Lower lobe of right lung (tissue), 2 donors: ENCODE measurements at regions not wholly inside any gene's neighbourhood (a gene's known extent, or its start where the extent isn't known, plus 50 kb on each side); places are given as distances from the start of the nearest gene placed in this dataset.

ENCODE experiments used
- ATAC-seq, 2 donors: fragments of 200-7000 bp; cut with Tn5 transposase; one replicate each; pipeline ENCODE4 v1.9.1; 2020 to 2022; ENCODE audit warnings: mild to moderate bottlenecking in 2 of 2, moderate library complexity in 2 of 2
- DNase-seq: peaks from one replicate; pipeline ENCODE4 v3.0.0-alpha.2; 2020
- H3K27ac ChIP-seq: fragments of 200-600 bp; one replicate; pipeline ENCODE4 v1.8.0; 2022
- H3K27me3 ChIP-seq: fragments of 200-600 bp; one replicate; pipeline ENCODE4 v1.8.0; 2022; ENCODE audit warnings: low read depth
- H3K36me3 ChIP-seq: fragments of 200-600 bp; one replicate; pipeline ENCODE4 v1.8.0; 2022; ENCODE audit warnings: mild to moderate bottlenecking
- H3K4me1 ChIP-seq: fragments of 200-600 bp; one replicate; pipeline ENCODE4 v1.8.0; 2022
- H3K4me3 ChIP-seq: fragments of 200-600 bp; one replicate; pipeline ENCODE4 v1.8.0; 2022; ENCODE audit warnings: mild to moderate bottlenecking
- H3K9me3 ChIP-seq: fragments of 200-600 bp; one replicate; pipeline ENCODE4 v1.8.0; 2022
- intact Hi-C: fragments of 100-400 bp; cut with DNase I; formaldehyde crosslinking; loops from one replicate; pipeline ENCODE4 v1.11.0; 2022
- TF ChIP-seq, protein P1 (sequence below): fragments of 200-600 bp; IDR thresholded peaks from one replicate; pipeline ENCODE4 v1.8.0; 2022; ENCODE audit warnings: antibody characterized with exemption, mild to moderate bottlenecking
- donor health status: DM: no; HTN: yes; CAD: no; lungs with severe emphysema.

DNA sequence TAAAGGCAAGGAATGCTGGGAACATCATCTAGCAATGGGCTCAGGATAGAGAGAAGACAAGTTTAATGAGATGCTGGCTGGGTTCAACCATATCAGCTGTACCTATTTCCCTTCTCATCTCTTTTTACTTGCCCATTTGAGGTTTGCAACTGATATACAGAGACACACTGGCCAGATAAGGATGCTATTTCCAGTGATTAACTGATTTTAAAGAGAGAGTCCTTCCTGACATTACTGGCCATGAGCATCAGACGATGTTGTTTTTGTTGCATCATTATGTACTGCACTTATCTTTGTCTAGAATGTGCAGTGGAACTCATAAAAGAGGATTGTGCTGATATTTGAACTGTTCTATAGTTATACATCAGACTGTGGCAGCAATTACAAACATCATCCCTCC is 252.7 kb downstream of the BTBD3 start:
- DNase-seq: no peak
- no peak for ATAC-seq

GRCh38 chr20:12171923-12172524 is 254.3 kb downstream of the BTBD3 start:
- Histone ChIP-seq H3K4me1 (no peaks in the 10 kb centered on the region), H3K9me3 (peaks cover 9% of the 10 kb centered on the region), H3K36me3 (no peaks in the 10 kb centered on the region), H3K27me3 (no peaks in the 10 kb centered on the region), H3K4me3 (no peak overlapping the region), H3K27ac (no peak overlapping the region)
- no peak for ATAC-seq
- intact Hi-C loops: no loop called here
- TF ChIP-seq, protein P1, sequence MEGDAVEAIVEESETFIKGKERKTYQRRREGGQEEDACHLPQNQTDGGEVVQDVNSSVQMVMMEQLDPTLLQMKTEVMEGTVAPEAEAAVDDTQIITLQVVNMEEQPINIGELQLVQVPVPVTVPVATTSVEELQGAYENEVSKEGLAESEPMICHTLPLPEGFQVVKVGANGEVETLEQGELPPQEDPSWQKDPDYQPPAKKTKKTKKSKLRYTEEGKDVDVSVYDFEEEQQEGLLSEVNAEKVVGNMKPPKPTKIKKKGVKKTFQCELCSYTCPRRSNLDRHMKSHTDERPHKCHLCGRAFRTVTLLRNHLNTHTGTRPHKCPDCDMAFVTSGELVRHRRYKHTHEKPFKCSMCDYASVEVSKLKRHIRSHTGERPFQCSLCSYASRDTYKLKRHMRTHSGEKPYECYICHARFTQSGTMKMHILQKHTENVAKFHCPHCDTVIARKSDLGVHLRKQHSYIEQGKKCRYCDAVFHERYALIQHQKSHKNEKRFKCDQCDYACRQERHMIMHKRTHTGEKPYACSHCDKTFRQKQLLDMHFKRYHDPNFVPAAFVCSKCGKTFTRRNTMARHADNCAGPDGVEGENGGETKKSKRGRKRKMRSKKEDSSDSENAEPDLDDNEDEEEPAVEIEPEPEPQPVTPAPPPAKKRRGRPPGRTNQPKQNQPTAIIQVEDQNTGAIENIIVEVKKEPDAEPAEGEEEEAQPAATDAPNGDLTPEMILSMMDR: no peak
- no peak for DNase-seq

More for the DNA sequence above, 252.7 kb downstream of the BTBD3 start:
- Histone ChIP-seq H3K36me3 (no peaks in the 10 kb centered on the region), H3K4me1 (peaks cover 4% of the 10 kb centered on the region), H3K27me3 (no peaks in the 10 kb centered on the region), H3K9me3 (peaks cover 9% of the 10 kb centered on the region), H3K4me3 (no peak overlapping the region), H3K27ac (no peak overlapping the region)
- TF ChIP-seq, protein P1: no peak
- intact Hi-C loops: no loop called here

DNA sequence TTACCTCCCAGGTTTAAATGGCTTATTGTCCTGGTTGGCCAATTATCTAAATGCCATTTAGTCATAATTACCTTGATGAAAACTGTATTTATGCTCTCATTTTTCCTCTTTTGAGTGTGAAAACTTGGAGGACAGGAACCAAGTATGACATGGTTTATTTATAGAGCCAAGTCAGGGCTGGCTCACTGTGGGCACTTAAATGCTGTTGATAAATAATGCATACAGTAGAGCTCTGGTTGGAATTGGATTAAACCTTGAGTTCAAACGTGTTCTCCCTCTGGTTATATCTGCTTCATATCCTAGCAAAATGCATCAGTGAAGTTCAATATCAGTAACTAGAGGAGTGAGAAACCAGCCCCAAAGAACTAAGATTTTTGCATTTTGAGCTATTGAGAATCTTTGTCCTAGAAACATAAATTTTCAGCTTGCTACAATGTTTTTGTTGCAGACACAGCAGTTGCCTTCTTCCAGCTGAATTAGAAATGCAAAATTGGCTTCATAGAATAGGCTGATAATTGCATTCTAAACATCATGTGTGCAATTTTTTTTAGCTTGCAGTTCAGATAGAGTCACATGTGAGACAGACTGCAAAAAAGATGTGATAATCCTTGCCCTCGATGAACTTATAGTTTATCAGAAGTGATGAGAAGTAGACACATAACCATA is 255.8 kb downstream of the BTBD3 start:
- H3K9me3 ChIP-seq: peaks cover 5% of the 10 kb centered on the region
- H3K27me3 ChIP-seq: no peaks in the 10 kb centered on the region
- H3K4me1 ChIP-seq: no peaks in the 10 kb centered on the region
- TF ChIP-seq, protein P1: no peak
- H3K36me3 ChIP-seq: no peaks in the 10 kb centered on the region
- intact Hi-C loops: no loop called here
- DNase-seq (no peak), ATAC-seq (no peak)
- H3K4me3 ChIP-seq: no peak overlapping the region
- no peak overlapping the region for H3K27ac ChIP-seq

DNA sequence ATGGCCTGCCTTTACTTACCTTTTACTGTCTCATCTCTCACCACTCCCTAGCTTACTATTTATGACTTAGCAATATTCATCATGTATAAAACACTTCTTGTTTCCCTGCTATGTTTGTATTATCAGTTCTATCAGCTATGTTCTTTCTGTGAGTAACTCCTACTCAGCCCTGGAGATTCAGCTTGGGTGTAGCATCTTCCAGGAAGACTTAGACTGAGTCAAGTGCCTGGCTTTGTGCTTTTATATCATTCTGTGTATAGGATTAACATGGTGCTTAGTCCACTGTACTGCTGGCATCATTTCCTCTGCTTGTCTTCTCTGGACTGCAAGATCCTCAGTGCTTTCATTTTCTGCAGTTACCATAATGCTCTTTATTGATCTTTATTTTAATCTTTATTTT is 257.8 kb downstream of the BTBD3 start:
- no peaks in the 10 kb centered on the region for H3K4me1 ChIP-seq
- H3K4me3 ChIP-seq: no peak overlapping the region
- no peaks in the 10 kb centered on the region for H3K36me3 ChIP-seq
- DNase-seq: no peak
- TF ChIP-seq, protein P1: no peak
- intact Hi-C loops: no loop called here
- H3K9me3 ChIP-seq: no peaks in the 10 kb centered on the region
- ATAC-seq: no peak
- H3K27me3 ChIP-seq: no peaks in the 10 kb centered on the region
- no peak overlapping the region for H3K27ac ChIP-seq

- intact Hi-C loops: no loop called here
- no peaks in the 10 kb centered on the region for H3K4me1 ChIP-seq
- TF ChIP-seq, protein P1: no peak
- no peak for ATAC-seq
- DNase-seq: no peak
- no peaks in the 10 kb centered on the region for H3K27me3 ChIP-seq
- no peak overlapping the region for H3K4me3 ChIP-seq
- H3K9me3 ChIP-seq: no peaks in the 10 kb centered on the region
- no peak overlapping the region for H3K27ac ChIP-seq
- H3K36me3 ChIP-seq: no peaks in the 10 kb centered on the region
Measured at GRCh38 chr20:12177657-12178293, 260.1 kb downstream of the BTBD3 start.
